Effector CD8-positive, alpha-beta T cell (primary cell): ENCODE measurements at regions not wholly inside any gene's neighbourhood (a gene's known extent, or its start where the extent isn't known, plus 50 kb on each side); places are given as distances from the start of the nearest gene placed in this dataset.

Experiments used
- DNase-seq: peaks from one replicate; lab custom pipeline; 2025; lab: John Stamatoyannopoulos, UW

- DNase-seq = no peak
Measured at GRCh38 chrX:71000139-71000538, 68.0 kb downstream of the SNX12 start.

- DNase-seq = peak; percentile 0
Measured at GRCh38 chrX:70998411-70999027, 67.6 kb upstream of the SLC7A3 start.

GRCh38 chrX:70995338-70995737 lies 64.4 kb upstream of the SLC7A3 start:
- DNase-seq = no peak

GRCh38 chrX:70988425-70988824 lies 57.5 kb upstream of the SLC7A3 start:
- no peak for DNase-seq
